HG03457 (cell line): ENCODE measurements at regions not wholly inside any gene's neighbourhood (a gene's known extent, or its start where the extent isn't known, plus 50 kb on each side); places are given as distances from the start of the nearest gene placed in this dataset.

Experiments
- ATAC-seq: cut with Tn5 transposase; IDR thresholded peaks from one replicate; pipeline ENCODE4 v1.9.1; 2021; ENCODE audit warnings: moderate number of reproducible peaks; ENCODE audit not compliant: unreplicated experiment

DNA sequence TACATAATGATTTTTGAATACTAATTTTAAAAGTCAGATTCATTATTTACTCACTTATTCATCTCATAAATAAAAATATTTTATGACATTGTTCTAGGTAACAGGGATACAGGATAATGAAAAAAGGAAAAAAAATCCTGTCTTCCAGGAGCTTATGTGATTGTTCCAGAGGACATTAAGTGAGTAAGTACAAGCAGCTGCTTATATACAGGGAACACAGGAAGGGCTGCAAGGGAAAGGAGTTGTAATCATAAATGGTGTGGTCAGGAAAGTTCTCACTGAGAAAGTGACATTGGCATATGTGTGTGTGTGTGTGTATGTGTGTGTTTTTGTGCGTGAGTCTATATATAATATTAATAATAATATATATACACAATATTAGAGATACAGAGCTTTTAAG, 121.8 kb downstream of the HAO1 start:
- ATAC-seq: no peak

DNA sequence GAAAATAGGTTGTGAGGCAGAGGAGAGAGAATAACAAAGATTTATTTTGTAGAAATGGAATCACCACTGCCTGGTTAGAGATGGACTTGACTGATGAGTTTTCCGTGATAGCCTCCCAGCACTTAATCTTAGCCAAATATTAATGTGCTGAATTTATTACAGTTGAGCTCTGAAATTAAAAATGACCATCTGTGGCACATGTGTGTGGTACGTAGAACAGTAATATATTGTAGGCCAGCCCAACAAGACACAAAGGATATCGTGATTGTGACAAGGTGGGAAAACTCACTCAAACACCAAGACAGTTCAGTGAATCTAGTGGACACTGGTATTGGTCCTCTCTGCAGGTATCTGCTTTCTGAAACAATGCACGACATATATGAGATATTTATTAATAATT, 119.4 kb downstream of the HAO1 start:
- no peak for ATAC-seq

DNA sequence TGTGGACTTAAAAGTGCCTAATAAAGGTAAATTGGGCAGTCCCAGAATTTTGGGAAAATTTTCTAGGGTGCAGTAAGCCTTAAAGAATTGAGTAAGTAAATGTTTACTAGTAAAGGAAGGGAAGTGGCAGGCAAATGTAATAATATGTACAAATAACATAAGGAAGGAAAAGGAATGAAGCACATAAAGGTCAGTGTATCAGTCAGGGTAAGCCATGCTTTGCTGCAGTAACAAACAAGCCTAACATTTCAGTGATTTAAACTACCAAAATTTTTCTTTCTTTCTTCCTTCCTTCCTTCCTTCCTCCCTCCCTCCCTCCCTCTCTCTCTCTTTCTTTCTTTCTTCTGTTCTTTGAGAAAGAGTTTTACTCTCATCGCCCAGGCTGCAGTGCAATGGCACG, 117.5 kb downstream of the HAO1 start:
- no peak for ATAC-seq

DNA sequence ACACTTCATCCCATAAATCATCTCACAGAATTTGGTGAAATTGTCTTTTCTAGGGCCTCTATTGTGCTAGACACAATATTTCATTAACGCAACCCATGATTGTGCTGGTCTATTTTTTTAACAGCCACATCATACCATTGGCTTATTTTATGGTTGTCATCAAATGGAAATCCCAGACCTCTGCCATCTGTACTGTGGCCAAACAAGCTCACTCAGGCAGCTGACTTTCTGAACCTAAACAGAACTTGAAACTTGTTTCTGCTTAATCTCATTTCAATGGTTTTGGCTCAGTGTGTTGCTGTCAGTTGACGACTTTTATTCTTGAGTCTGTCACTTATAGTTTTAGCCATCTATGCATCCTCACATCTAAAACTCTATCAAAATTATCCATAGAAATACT, 111.8 kb downstream of the HAO1 start:
- ATAC-seq: no peak

DNA sequence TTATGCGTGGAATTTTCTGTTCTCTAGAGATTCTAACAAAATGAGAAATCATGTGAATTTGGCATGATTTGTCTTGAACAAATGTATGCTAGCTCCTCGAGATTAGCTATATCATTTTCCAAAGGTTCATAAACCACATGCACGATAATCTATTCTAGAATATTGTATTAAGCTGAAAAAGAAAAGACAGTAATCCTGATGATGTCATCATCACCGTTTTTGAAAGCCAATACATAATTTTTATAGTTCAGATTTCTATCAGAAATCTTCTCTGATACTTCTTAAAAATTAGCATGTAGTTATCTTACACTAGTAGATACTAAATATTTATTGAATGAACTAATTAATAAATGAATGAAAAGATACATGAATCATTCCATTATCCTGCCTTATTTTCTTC, 111.2 kb downstream of the HAO1 start:
- no peak for ATAC-seq

DNA sequence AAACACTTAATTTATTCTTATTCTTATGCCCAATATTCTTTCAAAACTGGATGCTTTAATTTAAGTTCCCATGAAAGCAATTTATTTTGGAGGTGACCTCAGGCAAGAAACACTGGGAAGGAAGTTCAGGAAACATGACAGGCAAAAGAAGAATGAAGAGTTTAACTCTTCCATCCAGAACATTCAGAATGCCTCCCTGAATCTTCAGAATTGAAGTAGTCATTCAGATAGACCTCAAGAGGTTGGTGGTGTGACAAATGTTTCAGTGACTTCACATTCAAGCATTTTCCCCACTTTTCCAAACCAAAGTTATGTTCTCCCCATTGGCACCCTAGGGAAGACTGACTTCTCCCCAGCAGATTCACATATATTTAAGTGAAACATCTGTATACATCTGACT, 110.5 kb downstream of the HAO1 start:
- ATAC-seq: no peak
